ENCODE measurements at regions not wholly inside any gene's neighbourhood (a gene's known extent, or its start where the extent isn't known, plus 50 kb on each side); places are given as distances from the start of the nearest gene placed in this dataset.

- no peak for TF ChIP-seq POLR2A (IDR thresholded peaks at IDR 0.05)
- TF ChIP-seq CTCF (IDR thresholded peaks at IDR 0.05), result no peak
- TF ChIP-seq POLR2AphosphoS5 (IDR thresholded peaks at IDR 0.05), result no peak
- no peak for TF ChIP-seq EP300 (IDR thresholded peaks at IDR 0.05)
Observed at GRCh38 chr14:83535444-83535843, 1994.5 kb upstream of the FLRT2 start.
